T47D (cell line): ENCODE measurements at regions not wholly inside any gene's neighbourhood (a gene's known extent, or its start where the extent isn't known, plus 50 kb on each side); places are given as distances from the start of the nearest gene placed in this dataset.

ENCODE experiments used
- DNase-seq, 2 experiments: peaks; one replicate each; pipeline versions ENCODE4 v3.0.0 to v3.0.0-alpha.2; 2011 to 2012; ENCODE audit warnings: low read depth in 1 of 2, low spot score in 1 of 2
- JUND ChIP-seq: IDR thresholded peaks from 2 replicates; pipeline ENCODE4 v1.6.1; 2012; ENCODE audit warnings: low read depth
- in situ Hi-C: cut with HindIII; loops from 2 replicates; pipeline ENCODE4 v1.10.0; 2016; ENCODE audit warnings: low sequenced_read_pairs, low pct_unique_long_range_greater_than_20kb

DNA sequence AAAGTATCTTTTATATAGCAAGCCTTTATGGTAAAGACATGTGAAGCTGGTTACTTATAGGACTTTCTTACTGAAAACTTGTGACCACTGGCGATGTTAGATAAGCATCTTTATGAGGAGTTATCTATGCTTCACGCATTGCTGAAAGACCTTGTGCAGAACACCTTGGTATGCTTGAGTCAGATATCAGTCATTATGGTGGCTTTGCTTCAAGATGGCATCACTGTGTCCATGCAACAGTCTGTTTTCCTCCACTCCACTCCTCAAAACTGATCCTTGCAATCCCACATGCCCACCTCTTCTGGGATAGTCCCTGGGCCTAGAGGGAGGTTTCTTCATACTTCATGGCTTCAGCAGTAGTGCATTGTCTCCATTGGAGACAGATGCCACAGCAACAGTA, 656.3 kb downstream of the ZNF385D start:
- in situ Hi-C loops, result no loop called here
- no peak for DNase-seq
- no peak for TF ChIP-seq JUND

DNA sequence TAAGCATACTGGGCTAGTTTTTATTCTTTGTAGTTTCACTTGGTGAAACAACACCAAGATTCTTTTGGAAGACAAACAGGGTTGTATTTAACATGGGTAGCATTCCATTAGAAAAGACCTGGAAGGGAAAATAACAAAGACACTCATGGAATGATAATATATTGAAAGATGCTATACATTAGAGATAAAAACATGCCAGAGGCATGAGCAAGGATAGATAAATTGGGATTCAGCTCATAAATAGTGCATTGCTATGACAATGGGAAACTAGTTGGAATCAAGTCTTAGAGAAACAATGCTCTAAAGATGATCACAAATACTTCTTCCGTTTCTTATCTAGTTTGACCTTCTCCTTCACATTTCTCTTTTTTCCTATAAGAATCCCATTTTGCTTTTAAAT, 677.4 kb downstream of the ZNF385D start:
- in situ Hi-C loops, result no loop called here
- no peak for DNase-seq
- TF ChIP-seq JUND, result no peak

DNA sequence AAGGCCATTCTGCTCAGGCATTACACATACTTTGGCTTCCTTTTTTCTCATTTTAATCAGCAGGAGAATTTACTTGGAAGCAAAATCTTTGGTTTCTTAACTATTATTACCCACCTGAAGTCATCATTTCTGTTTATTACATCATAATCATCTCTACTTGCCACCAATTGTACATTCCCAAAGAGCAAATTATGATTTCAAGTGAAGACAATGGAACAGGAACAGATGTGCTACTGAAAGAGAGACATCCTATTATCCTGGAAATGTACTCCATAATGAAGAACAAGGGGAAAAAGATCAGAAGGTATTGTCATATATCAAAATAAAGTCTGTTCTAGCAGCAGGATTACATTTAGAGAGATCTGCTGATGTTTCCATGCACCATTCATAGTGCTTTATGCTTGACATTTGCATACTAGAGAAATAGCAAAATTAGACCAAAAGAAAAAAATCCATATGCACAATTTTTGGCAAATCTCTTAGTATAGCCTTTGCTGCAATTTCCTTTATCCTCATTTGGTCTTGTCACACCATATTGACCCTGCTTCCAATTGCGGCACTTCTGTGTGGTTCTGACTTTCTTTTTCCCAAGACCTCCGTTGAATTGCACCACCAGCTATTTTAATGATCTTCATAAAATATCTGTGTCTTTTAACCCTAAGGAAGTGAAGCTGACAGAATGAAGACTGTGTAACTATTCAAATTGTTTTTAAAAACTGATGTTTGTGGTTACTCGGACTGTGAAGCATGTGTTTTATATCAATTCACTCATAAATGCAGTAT, 683.8 kb downstream of the ZNF385D start:
- in situ Hi-C loops, result no loop called here
- no peak for DNase-seq
- no peak for TF ChIP-seq JUND

DNA sequence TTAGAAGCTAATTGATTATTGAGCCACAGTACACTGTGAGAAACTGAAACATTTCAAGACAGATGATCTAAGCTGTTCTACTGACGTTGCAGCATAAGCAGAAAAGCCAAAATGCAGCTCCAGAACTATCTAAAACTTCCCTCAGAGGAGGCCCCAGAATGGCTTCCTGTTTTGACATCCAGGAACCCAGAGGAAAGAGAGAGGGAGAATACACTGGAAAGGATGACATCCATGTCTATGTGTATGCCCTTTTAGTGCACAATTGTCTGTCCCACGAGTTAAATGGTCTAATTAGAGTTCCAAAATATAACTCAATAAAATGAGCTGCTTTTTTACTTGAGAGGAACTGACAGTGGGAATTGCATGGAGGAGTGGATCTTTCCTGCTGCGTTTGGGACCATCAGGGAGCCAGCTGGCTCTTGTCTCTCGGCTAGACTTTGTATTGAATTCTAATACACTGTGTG, 688.1 kb downstream of the ZNF385D start:
- DNase-seq, result no peak
- TF ChIP-seq JUND, result no peak

DNA sequence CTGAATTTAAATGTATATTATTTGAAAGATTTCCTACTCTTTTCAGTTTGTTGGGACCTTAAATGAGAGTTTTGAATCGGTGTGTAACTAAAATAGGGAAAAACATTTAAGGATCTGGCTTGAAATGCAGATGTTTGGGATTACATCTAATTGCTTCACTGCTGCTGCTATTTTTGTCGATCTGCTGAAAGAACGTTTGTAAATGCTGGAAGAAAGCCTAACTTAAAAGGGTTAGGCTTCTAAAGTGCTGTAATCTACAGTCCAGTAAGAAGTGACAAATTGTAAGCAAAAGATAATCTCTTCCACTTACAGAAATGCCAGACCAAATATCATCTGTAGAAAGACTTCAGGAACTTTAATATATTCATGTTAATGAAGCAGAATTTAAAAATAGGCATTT, 691.6 kb downstream of the ZNF385D start:
- no peak for TF ChIP-seq JUND
- in situ Hi-C loops, result no loop called here

More for the DNA sequence above, 688.1 kb downstream of the ZNF385D start:
- in situ Hi-C loops, result no loop called here

DNA sequence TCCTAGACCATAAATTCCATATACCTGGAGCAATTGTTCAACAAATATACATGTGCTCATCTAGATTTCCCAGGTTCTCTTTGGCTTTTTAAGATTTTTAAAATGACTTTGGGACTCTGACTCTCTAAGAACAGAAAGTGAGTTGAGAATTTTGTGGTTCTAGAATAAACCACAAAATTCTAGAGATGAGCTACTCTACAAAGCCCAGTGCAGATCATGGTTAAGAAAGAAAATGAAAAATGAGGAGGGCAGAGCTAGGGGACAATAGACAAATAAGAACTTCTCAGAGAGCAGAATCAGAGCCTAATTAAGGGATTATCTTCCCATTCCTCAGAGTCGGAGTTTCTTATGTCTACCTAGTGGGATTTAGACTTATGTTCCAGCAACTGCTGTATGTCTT, 694.7 kb downstream of the ZNF385D start:
- DNase-seq, result no peak
- no peak for TF ChIP-seq JUND
- in situ Hi-C loops, result no loop called here

More for the DNA sequence above, 691.6 kb downstream of the ZNF385D start:
- DNase-seq, result no peak

DNA sequence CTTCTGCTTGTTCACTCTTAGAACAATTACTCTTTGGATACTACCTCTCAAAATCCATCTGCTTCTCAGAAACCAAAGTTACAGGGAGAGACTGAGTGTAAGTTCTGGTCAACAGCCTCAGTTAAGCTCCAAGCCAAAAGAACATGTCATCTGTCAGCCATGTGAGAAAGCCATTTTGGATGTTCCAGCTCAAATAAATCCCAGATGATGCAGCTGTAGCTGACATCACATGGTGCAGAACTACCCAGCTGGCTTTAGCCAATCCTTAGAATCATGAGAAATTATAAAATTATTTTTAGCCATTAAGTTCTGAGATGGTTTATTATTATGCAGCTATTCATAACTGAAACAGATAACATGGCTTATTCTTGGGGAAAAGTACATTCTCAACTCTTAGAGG, 696.0 kb downstream of the ZNF385D start:
- in situ Hi-C loops, result no loop called here
- no peak for DNase-seq
- TF ChIP-seq JUND, result no peak

DNA sequence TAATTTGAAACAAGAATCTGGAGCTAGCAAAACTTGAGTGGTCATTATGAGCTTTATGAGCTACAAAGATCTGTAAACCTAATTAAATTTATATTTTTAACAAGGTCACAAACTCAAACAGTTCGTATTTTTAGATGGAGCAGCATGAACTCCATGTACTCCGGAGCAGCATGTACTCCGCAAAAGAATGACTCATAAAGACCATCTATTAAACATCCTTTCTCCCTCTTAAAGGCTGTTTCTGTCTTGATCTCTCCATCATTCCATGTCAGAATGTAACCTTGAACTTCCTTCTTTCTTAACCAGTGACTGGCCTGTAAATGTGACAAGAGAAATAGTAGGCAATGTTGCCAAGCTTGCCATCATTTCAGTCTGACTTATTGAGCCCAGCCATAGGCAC, 696.9 kb downstream of the ZNF385D start:
- TF ChIP-seq JUND, result no peak
- in situ Hi-C loops, result no loop called here
- no peak for DNase-seq

DNA sequence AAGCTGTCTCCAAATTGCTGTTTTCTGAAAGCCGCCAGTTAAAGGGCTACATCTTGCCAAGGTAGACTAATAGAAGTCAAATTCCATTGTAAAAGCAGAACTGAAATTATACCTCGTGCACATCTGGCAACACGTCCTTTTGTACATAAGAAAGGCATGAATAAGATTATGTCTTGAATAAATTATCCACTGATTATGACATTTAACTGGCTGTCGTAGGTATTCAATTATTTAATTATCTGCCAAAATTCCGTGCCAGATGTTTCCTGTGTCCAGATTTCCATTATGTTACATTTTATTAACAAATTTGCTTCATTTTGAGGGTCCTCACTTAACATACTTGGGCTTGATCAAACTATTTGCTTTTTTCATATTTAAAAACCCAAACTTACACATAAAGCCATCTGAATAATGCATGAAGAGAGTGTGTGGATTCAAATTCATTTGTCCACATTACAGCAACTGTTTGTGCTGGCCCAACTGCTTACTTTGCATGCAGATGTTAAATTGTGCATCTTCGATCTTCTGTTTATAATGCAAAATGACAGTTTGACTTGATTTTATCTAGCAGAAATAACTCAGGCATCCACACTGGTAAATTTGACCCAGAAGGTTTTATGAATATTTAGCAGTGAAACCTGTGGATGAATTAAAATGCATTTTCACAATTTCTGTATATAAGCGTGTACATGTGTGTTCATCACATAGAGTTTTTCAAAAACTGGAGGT, 701.5 kb downstream of the ZNF385D start:
- TF ChIP-seq JUND, result no peak
- DNase-seq, result no peak
- in situ Hi-C loops, result no loop called here

DNA sequence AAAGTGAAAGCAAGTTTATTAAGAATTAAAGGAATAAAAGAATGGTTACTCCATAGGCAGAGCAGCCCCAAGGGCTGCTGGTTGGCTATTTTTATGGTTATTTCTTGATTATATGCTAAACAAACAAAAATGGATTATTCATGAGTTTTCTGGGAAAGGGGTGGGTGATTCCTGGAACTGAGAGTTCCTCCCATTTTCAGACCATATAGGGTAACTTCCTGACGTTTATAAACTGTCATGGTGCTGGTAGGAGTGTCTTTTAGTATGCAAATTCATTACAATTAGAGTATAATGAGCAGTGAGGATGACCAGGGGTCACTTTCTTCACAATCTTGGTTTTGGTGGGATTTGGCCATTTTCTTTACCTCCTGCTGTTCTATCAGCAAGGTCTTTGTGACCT, 707.9 kb downstream of the ZNF385D start:
- no peak for TF ChIP-seq JUND
- in situ Hi-C loops, result no loop called here

DNA sequence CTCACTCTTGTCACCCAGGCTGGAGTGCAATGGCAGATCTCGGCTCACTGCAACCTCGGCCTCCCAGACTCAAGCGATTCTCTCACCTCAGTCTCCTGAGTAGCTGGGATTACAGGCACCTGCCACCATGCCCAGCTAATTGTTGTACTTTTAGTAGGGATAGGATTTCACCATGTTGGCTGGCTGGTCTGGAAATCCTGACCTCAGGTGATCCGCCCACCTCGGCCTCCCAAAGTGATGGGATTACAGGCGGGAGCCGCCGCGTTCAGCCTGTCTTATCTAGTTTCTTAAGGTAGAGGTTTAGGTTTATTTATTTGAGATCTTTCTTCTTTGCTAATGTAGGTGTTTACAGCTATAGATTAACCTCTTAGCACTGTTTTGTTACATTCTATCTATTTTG, 708.8 kb downstream of the ZNF385D start:
- no peak for TF ChIP-seq JUND
- in situ Hi-C loops, result no loop called here
- no peak for DNase-seq

More for the DNA sequence above, 707.9 kb downstream of the ZNF385D start:
- DNase-seq, result no peak

DNA sequence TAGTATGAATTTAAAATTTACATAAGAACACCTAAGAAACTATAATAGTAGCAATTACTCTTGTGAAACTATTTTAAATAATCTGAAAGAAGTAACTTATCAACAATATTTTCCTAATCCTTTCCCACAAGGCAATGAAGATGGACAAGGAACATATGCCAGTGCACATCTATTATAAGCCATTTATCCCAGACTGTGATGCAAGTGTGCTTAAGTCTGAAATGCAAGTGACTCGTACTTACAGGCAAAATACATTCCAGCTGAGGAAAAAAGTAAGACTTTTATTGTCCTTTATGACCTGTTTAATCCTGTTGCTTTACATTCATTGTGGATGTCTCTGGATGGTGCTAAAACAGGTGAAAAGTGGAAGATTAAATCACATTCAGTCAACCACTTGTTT, 709.4 kb downstream of the ZNF385D start:
- in situ Hi-C loops, result no loop called here
- DNase-seq, result no peak
- TF ChIP-seq JUND, result no peak

DNA sequence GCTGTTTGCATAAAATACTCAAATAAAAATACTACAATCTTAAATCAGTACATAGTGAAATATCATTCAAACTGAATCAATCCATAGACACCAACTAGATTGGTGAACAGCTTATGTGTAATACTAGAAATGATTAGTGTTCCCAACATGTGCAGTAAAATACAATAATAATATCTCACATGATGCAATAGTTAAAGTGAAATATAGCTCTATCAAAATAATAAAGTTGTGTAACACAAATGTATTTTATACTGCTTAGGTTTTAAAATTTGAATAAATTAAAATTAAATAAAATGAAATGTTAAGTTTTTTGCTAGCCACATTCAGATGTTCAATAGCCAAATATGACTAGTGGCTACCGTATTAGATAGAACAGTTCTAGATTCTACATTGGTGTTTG, 714.1 kb downstream of the ZNF385D start:
- in situ Hi-C loops, result no loop called here

DNA sequence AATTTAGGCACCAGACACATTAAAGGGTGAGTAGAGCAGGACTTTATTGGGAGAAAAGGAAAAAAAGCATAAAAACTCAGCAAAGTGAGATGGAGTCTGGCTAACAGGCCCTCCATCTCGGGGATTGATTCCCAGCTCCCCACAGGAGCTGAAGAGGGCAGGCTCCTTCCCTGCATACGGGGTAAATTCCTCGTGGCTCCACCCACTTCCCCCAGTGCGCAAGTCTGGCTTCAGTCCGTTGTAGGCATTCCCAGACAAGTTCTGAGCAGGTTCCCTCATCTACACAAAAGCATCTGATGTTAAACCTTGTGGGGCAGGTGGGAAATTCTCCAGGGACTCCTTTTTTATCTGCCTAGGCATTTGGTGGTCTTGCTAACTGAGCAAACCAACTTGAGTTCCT, 722.6 kb downstream of the ZNF385D start:
- in situ Hi-C loops, result no loop called here
- TF ChIP-seq JUND, result no peak
- DNase-seq, result no peak

More for the DNA sequence above, 714.1 kb downstream of the ZNF385D start:
- no peak for DNase-seq
- TF ChIP-seq JUND, result no peak
